Left ventricle myocardium inferior (tissue), 1 donor: ENCODE measurements at regions not wholly inside any gene's neighbourhood (a gene's known extent, or its start where the extent isn't known, plus 50 kb on each side); places are given as distances from the start of the nearest gene placed in this dataset.

Experiments
- DNase-seq: peaks from one replicate; pipeline ENCODE4 v3.0.0-alpha.2; 2020
- H3K27ac ChIP-seq: fragments of 200-600 bp; replicated peaks from 2 replicates; pipeline ENCODE4 v1.8.0; 2021
- H3K27me3 ChIP-seq: fragments of 200-600 bp; 2 replicates; pipeline ENCODE4 v1.8.0; 2021; ENCODE audit warnings: low read depth
- H3K36me3 ChIP-seq: fragments of 200-600 bp; 2 replicates; pipeline ENCODE4 v1.8.0; 2021
- H3K4me1 ChIP-seq: fragments of 200-600 bp; 2 replicates; pipeline ENCODE4 v1.8.0; 2021
- H3K4me3 ChIP-seq: fragments of 200-600 bp; 2 replicates; pipeline ENCODE4 v1.8.0; 2021; ENCODE audit warnings: mild to moderate bottlenecking, moderate library complexity
- H3K9me3 ChIP-seq: fragments of 200-600 bp; replicated peaks from 2 replicates; pipeline ENCODE4 v1.8.0; 2021
- CTCF ChIP-seq: fragments of 200-600 bp; IDR thresholded peaks from 2 replicates; pipeline ENCODE4 v1.8.0; 2021; ENCODE audit warnings: antibody characterized with exemption, mild to moderate bottlenecking, borderline replicate concordance
- intact Hi-C: fragments of 100-400 bp; cut with micrococcal nuclease; formaldehyde crosslinking; loops from one replicate; pipeline ENCODE4 v1.11.0; 2022
- donor health status: DM: no; HTN: yes; CAD: no; lungs with severe emphysema.

DNA sequence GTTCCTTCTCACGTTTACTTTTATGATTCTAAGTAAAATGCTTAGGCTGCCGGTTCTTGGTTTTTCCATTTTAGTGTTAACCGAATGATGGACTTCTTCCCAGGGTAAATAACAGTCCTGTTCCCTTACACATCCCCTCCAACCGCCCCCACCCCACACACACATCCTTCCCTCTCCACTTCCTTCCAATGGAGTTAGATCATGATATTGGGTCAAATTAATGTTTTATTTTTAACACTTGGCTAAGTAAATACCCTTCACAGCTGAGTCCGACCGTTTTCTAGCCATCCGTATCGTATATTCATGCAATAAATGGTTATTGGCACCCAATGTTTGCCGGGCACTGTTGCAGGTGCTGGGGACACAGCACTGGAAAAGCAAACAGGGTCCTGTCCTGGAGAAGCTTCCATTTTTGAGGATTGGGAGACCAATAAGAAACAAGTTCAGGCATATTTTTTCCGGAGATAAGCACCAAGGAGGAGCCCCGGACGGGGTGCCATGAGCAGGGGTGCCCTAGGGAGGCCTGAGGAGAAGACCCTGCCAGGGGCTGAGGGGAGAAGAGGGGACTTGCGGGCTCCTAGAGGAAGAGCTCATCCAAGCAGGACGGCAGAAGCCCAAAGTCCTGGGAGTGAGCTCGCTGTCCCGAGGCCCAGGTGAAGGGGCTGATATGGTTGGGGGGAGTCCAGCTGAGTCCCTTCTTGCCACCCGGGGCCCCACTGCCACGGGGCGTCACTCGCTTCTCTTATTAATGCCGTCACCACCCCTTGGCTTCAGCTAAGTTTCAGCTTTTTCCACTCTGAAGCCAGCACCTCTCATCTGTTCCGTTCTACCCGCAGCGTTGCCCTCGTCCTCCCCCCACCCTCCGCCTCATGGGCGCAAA lies 126.0 kb upstream of the RET start:
- Histone ChIP-seq H3K9me3 (peaks cover 9% of the 10 kb centered on the region), H3K4me1 (peaks cover 18% of the 10 kb centered on the region), H3K4me3 (peak overlapping the region; percentile 43), H3K27me3 (peaks cover 30% of the 10 kb centered on the region), H3K36me3 (no peaks in the 10 kb centered on the region), H3K27ac (peak overlapping the region; percentile 54)
- no peak for DNase-seq
- no peak for TF ChIP-seq CTCF
- intact Hi-C loops = no loop called here

DNA sequence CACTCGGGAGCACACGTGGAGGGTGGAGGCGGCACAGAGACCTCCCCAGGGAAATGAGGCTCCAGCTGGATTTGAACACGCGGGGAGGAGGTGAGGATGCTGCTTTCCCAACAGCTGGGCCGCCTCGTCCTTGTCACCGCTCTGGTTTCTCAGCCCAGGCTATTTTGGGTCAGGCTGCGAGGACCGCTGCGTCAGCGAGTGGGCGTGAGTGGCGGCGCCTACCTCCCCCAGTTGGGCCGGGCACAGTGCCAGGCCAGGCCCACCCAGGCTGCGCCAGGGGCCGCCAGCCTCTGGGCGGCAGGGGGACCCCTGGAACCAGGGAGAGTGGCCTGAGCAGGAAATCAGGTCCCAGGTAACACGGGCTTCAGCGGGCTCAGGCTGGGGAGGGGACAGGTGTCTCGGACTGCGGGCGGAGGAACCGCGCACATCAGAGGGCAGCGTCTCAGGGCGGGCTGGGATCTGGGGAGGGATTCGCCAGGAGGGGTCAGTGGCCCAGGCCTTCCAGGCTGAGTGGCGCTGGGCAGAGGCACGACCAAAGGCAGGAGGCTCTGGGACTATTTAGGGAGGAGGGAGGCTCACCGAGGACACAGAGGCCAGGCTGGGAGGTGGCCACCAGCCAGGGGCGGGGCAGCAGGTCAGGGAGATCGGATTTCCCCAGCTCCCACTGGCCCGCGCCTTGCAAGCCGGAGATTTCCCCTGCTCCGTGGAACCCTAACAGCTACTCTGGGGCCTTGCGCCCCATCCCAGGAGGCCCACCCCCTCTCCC lies 125.2 kb upstream of the RET start:
- H3K36me3 ChIP-seq = no peaks in the 10 kb centered on the region
- peak; percentile 58 for DNase-seq
- H3K27ac ChIP-seq = peak overlapping the region; percentile 54
- peak overlapping the region; percentile 43 for H3K4me3 ChIP-seq
- intact Hi-C loops = no loop called here
- peaks cover 17% of the 10 kb centered on the region for H3K9me3 ChIP-seq
- H3K27me3 ChIP-seq = peaks cover 30% of the 10 kb centered on the region
- TF ChIP-seq CTCF = no peak
- H3K4me1 ChIP-seq = peaks cover 18% of the 10 kb centered on the region

DNA sequence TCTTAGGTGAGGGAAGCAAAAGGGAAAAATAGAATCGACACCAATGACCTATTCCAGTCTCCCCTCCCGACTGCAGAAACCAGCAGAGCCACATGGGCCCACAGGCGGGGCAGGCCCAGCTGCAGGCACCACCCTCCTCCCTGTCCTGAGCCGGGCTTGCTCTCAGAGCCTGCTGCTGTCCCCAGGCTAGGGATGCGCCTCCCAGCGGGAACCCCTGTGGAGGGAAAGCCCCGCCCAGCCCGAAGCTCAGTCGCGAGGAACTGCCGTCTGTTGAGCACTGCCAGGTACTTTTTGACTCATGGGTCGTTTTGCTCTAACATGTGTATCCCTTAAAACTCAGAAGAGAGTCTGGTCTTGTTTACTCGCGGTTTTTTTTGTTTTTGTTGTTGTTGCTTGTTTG lies 124.5 kb upstream of the RET start:
- Histone ChIP-seq H3K4me1 (peaks cover 18% of the 10 kb centered on the region), H3K36me3 (no peaks in the 10 kb centered on the region), H3K27me3 (peaks cover 30% of the 10 kb centered on the region), H3K9me3 (peaks cover 22% of the 10 kb centered on the region), H3K4me3 (peak overlapping the region; percentile 43), H3K27ac (peak overlapping the region; percentile 54)
- TF ChIP-seq CTCF = no peak
- intact Hi-C loops = no loop called here
- peak; percentile 50 for DNase-seq

- no peak for DNase-seq
- TF ChIP-seq CTCF = no peak
- Histone ChIP-seq H3K27ac (no peak overlapping the region), H3K4me1 (peaks cover 18% of the 10 kb centered on the region), H3K27me3 (peaks cover 30% of the 10 kb centered on the region), H3K4me3 (no peak overlapping the region), H3K36me3 (no peaks in the 10 kb centered on the region), H3K9me3 (peaks cover 17% of the 10 kb centered on the region)
- intact Hi-C loops = no loop called here
These were observed 123.8 kb upstream of the RET start for GRCh38 chr10:42952931-42953683.
